Activated naive CD8-positive, alpha-beta T cell treated with anti-CD3 and anti-CD28 coated beads, Interleukin-2, amount 10 ng/mL, durations not matched to agents 7 days and 5 days (primary cell): ENCODE measurements at regions not wholly inside any gene's neighbourhood (a gene's known extent, or its start where the extent isn't known, plus 50 kb on each side); places are given as distances from the start of the nearest gene placed in this dataset.
"Not testable (repeated sequence)": the region's sequence is repeated elsewhere in the genome, so short reads cannot be mapped to it uniquely, and the experiment has no call there.

Experiments
- ATAC-seq: fragments of 150-1000 bp; cut with Tn5 transposase; one replicate; pipeline ENCODE4 v1.10.0; 2021; ENCODE audit warnings: low read depth, moderate library complexity
- POLR2A ChIA-PET: fragments of 350-600 bp; sonication (Branson Sonifier 250); formaldehyde crosslinking; loops from one replicate; lab custom pipeline; 2021; ENCODE audit warnings: antibody characterized with exemption; lab: Charles Lee
- DNase-seq: peaks from one replicate; pipeline ENCODE4 v3.0.0; 2021
- H3K27ac Mint-ChIP-seq: one replicate; pipeline ENCODE4 v1.8.0; 2022; ENCODE audit warnings: mild to moderate bottlenecking, mixed read lengths
- H3K27me3 Mint-ChIP-seq: one replicate; pipeline ENCODE4 v1.8.0; 2022; ENCODE audit warnings: mild to moderate bottlenecking, moderate library complexity, mixed read lengths
- H3K36me3 Mint-ChIP-seq: one replicate; pipeline ENCODE4 v1.8.0; 2021; ENCODE audit warnings: mild to moderate bottlenecking, mixed read lengths
- H3K4me1 Mint-ChIP-seq: one replicate; pipeline ENCODE4 v1.8.0; 2021; ENCODE audit warnings: mixed read lengths
- H3K4me3 Mint-ChIP-seq: one replicate; pipeline ENCODE4 v1.8.0; 2022; ENCODE audit warnings: mild to moderate bottlenecking, moderate library complexity, mixed read lengths
- H3K9me3 Mint-ChIP-seq: one replicate; pipeline ENCODE4 v1.8.0; 2021; ENCODE audit warnings: mixed read lengths

GRCh38 chr20:4335722-4336121 is 86.6 kb upstream of the ADRA1D start:
- Mint-ChIP-seq H3K4me1 (no peaks in the 10 kb centered on the region), H3K27ac (no peak overlapping the region), H3K36me3 (no peaks in the 10 kb centered on the region), H3K4me3 (no peak overlapping the region), H3K9me3 (no peaks in the 10 kb centered on the region), H3K27me3 (peaks cover 37% of the 10 kb centered on the region)
- POLR2A ChIA-PET, result no interaction called here
- ATAC-seq (no peak), DNase-seq (no peak)

GRCh38 chr20:4332121-4332860 is 83.2 kb upstream of the ADRA1D start:
- no peaks in the 10 kb centered on the region for H3K4me1 Mint-ChIP-seq
- H3K4me3 Mint-ChIP-seq, result no peak overlapping the region

GRCh38 chr20:4330011-4330410 is 80.9 kb upstream of the ADRA1D start:
- POLR2A ChIA-PET, result no interaction called here
- no peak for ATAC-seq
- no peak overlapping the region for H3K4me3 Mint-ChIP-seq
- no peak overlapping the region for H3K27ac Mint-ChIP-seq
- DNase-seq, result no peak
- H3K4me1 Mint-ChIP-seq, result no peaks in the 10 kb centered on the region
- H3K9me3 Mint-ChIP-seq, result no peaks in the 10 kb centered on the region
- peaks cover 12% of the 10 kb centered on the region for H3K27me3 Mint-ChIP-seq
- H3K36me3 Mint-ChIP-seq, result no peaks in the 10 kb centered on the region

More at GRCh38 chr20:4332121-4332860, 83.2 kb upstream of the ADRA1D start:
- DNase-seq (no peak), ATAC-seq (no peak)
- Mint-ChIP-seq H3K27ac (no peak overlapping the region), H3K36me3 (no peaks in the 10 kb centered on the region), H3K9me3 (no peaks in the 10 kb centered on the region), H3K27me3 (peaks cover 24% of the 10 kb centered on the region)
- POLR2A ChIA-PET, result no interaction called here

GRCh38 chr20:4329232-4329631 is 80.1 kb upstream of the ADRA1D start:
- H3K27ac Mint-ChIP-seq, result no peak overlapping the region
- no peaks in the 10 kb centered on the region for H3K4me1 Mint-ChIP-seq
- H3K27me3 Mint-ChIP-seq, result peaks cover 10% of the 10 kb centered on the region
- H3K9me3 Mint-ChIP-seq, result no peaks in the 10 kb centered on the region
- no peak overlapping the region for H3K4me3 Mint-ChIP-seq
- POLR2A ChIA-PET, result no interaction called here
- no peaks in the 10 kb centered on the region for H3K36me3 Mint-ChIP-seq
- ATAC-seq (no peak), DNase-seq (no peak)

GRCh38 chr20:4328541-4328940 is 79.5 kb upstream of the ADRA1D start:
- Mint-ChIP-seq H3K4me1 (no peaks in the 10 kb centered on the region), H3K4me3 (no peak overlapping the region), H3K27ac (no peak overlapping the region), H3K9me3 (no peaks in the 10 kb centered on the region), H3K27me3 (peaks cover 7% of the 10 kb centered on the region), H3K36me3 (no peaks in the 10 kb centered on the region)
- POLR2A ChIA-PET, result no interaction called here
- ATAC-seq, result no peak
- DNase-seq, result no peak

- H3K9me3 Mint-ChIP-seq, result no peaks in the 10 kb centered on the region
- H3K27me3 Mint-ChIP-seq, result peaks cover 5% of the 10 kb centered on the region
- POLR2A ChIA-PET, result no interaction called here
- H3K4me1 Mint-ChIP-seq, result no peaks in the 10 kb centered on the region
- H3K27ac Mint-ChIP-seq, result no peak overlapping the region
- DNase-seq (no peak), ATAC-seq (no peak)
- H3K4me3 Mint-ChIP-seq, result no peak overlapping the region
- no peaks in the 10 kb centered on the region for H3K36me3 Mint-ChIP-seq
Observed at GRCh38 chr20:4327956-4328355, 78.9 kb upstream of the ADRA1D start.

GRCh38 chr20:4326195-4327065 is 77.3 kb upstream of the ADRA1D start:
- no peak for ATAC-seq
- H3K36me3 Mint-ChIP-seq, result no peaks in the 10 kb centered on the region
- no peaks in the 10 kb centered on the region for H3K9me3 Mint-ChIP-seq
- POLR2A ChIA-PET, result no interaction called here
- H3K27me3 Mint-ChIP-seq, result peaks cover 2% of the 10 kb centered on the region
- H3K4me1 Mint-ChIP-seq, result no peaks in the 10 kb centered on the region
- DNase-seq, result no peak
- H3K4me3 Mint-ChIP-seq, result no peak overlapping the region
- no peak overlapping the region for H3K27ac Mint-ChIP-seq

GRCh38 chr20:4325548-4326187 is 76.6 kb upstream of the ADRA1D start:
- Mint-ChIP-seq H3K9me3 (no peaks in the 10 kb centered on the region), H3K27ac (no peak overlapping the region), H3K4me3 (no peak overlapping the region), H3K27me3 (peaks cover 2% of the 10 kb centered on the region), H3K4me1 (no peaks in the 10 kb centered on the region), H3K36me3 (no peaks in the 10 kb centered on the region)
- no peak for DNase-seq
- no peak for ATAC-seq
- POLR2A ChIA-PET, result no interaction called here

- DNase-seq (no peak), ATAC-seq (no peak)
- Mint-ChIP-seq H3K9me3 (no peaks in the 10 kb centered on the region), H3K27ac (no peak overlapping the region), H3K36me3 (no peaks in the 10 kb centered on the region), H3K27me3 (peaks cover 2% of the 10 kb centered on the region), H3K4me1 (no peaks in the 10 kb centered on the region), H3K4me3 (no peak overlapping the region)
- POLR2A ChIA-PET, result no interaction called here
Observed at GRCh38 chr20:4324611-4325243, 75.6 kb upstream of the ADRA1D start.

GRCh38 chr20:4322499-4322898 is 73.4 kb upstream of the ADRA1D start:
- DNase-seq (no peak), ATAC-seq (no peak)
- Mint-ChIP-seq H3K27me3 (peaks cover 6% of the 10 kb centered on the region), H3K27ac (no peak overlapping the region), H3K9me3 (no peaks in the 10 kb centered on the region), H3K36me3 (no peaks in the 10 kb centered on the region), H3K4me3 (no peak overlapping the region), H3K4me1 (no peaks in the 10 kb centered on the region)
- POLR2A ChIA-PET, result no interaction called here

- H3K27me3 Mint-ChIP-seq, result peaks cover 6% of the 10 kb centered on the region
- no peak overlapping the region for H3K27ac Mint-ChIP-seq
- POLR2A ChIA-PET, result interaction anchor here (0.7 kb wide), 1 partner anchor 15 kb away, joined by 4 read pairs; no protein-coding TSS in a partner anchor
- no peaks in the 10 kb centered on the region for H3K9me3 Mint-ChIP-seq
- no peaks in the 10 kb centered on the region for H3K4me1 Mint-ChIP-seq
- no peak for DNase-seq
- ATAC-seq, result no peak
- no peak overlapping the region for H3K4me3 Mint-ChIP-seq
- no peaks in the 10 kb centered on the region for H3K36me3 Mint-ChIP-seq
Observed at GRCh38 chr20:4320291-4320690, 71.2 kb upstream of the ADRA1D start.

- H3K36me3 Mint-ChIP-seq, result no peaks in the 10 kb centered on the region
- POLR2A ChIA-PET, result no interaction called here
- ATAC-seq (no peak), DNase-seq (no peak)
- no peak overlapping the region for H3K4me3 Mint-ChIP-seq
- H3K27ac Mint-ChIP-seq, result no peak overlapping the region
- H3K27me3 Mint-ChIP-seq, result peaks cover 7% of the 10 kb centered on the region
- H3K4me1 Mint-ChIP-seq, result no peaks in the 10 kb centered on the region
- H3K9me3 Mint-ChIP-seq, result no peaks in the 10 kb centered on the region
Observed at GRCh38 chr20:4318891-4319290, 69.8 kb upstream of the ADRA1D start.

- H3K27ac Mint-ChIP-seq, H3K27me3 Mint-ChIP-seq, DNase-seq, H3K36me3 Mint-ChIP-seq, H3K4me3 Mint-ChIP-seq, H3K9me3 Mint-ChIP-seq, POLR2A ChIA-PET, H3K4me1 Mint-ChIP-seq, ATAC-seq: not testable (repeated sequence)
Observed at GRCh38 chr20:4310616-4311015, 61.5 kb upstream of the ADRA1D start.
